HG02763 (cell line): ENCODE measurements at regions not wholly inside any gene's neighbourhood (a gene's known extent, or its start where the extent isn't known, plus 50 kb on each side); places are given as distances from the start of the nearest gene placed in this dataset.
A peak's percentile ranks its signal among the peaks of the same experiment; 100 is the strongest.
"Not testable (repeated sequence)": the region's sequence is repeated elsewhere in the genome, so short reads cannot be mapped to it uniquely, and the experiment has no call there.

ENCODE experiments used
- ATAC-seq: cut with Tn5 transposase; IDR thresholded peaks from one replicate; pipeline ENCODE4 v1.9.1; 2021; ENCODE audit warnings: mild to moderate bottlenecking, moderate library complexity; ENCODE audit not compliant: unreplicated experiment

GRCh38 chr7:120052884-120053382 lies 220.0 kb upstream of the KCND2 start:
- no peak for ATAC-seq

GRCh38 chr7:120053390-120053961 lies 219.5 kb upstream of the KCND2 start:
- no peak for ATAC-seq

- no peak for ATAC-seq
Observed at GRCh38 chr7:120054376-120055100, 218.4 kb upstream of the KCND2 start.

- no peak for ATAC-seq
Observed at GRCh38 chr7:120055300-120055699, 217.7 kb upstream of the KCND2 start.

GRCh38 chr7:120056227-120056626 lies 216.7 kb upstream of the KCND2 start:
- no peak for ATAC-seq

- no peak for ATAC-seq
Observed at GRCh38 chr7:120059641-120060040, 213.3 kb upstream of the KCND2 start.

- ATAC-seq = no peak
Observed at GRCh38 chr7:120060281-120060680, 212.7 kb upstream of the KCND2 start.

GRCh38 chr7:120060875-120061274 lies 212.1 kb upstream of the KCND2 start:
- no peak for ATAC-seq

GRCh38 chr7:120064565-120064964 lies 208.4 kb upstream of the KCND2 start:
- ATAC-seq = peak; percentile 82

GRCh38 chr7:120066898-120067297 lies 206.1 kb upstream of the KCND2 start:
- ATAC-seq = not testable (repeated sequence)

GRCh38 chr7:120070201-120070600 lies 202.8 kb upstream of the KCND2 start:
- ATAC-seq = no peak

GRCh38 chr7:120077777-120078176 lies 195.2 kb upstream of the KCND2 start:
- no peak for ATAC-seq

GRCh38 chr7:120079022-120079421 lies 194.0 kb upstream of the KCND2 start:
- no peak for ATAC-seq

- no peak for ATAC-seq
Observed at GRCh38 chr7:120079704-120080103, 193.3 kb upstream of the KCND2 start.

- not testable (repeated sequence) for ATAC-seq
Observed at GRCh38 chr7:120086468-120086867, 186.5 kb upstream of the KCND2 start.

GRCh38 chr7:120089968-120090367 lies 183.0 kb upstream of the KCND2 start:
- no peak for ATAC-seq

- no peak for ATAC-seq
Observed at GRCh38 chr7:120091807-120092206, 181.2 kb upstream of the KCND2 start.

- ATAC-seq = no peak
Observed at GRCh38 chr7:120097020-120097419, 176.0 kb upstream of the KCND2 start.

GRCh38 chr7:120097774-120098173 lies 175.2 kb upstream of the KCND2 start:
- ATAC-seq = no peak

- no peak for ATAC-seq
Observed at GRCh38 chr7:120108376-120108775, 164.6 kb upstream of the KCND2 start.

- ATAC-seq = no peak
Observed at GRCh38 chr7:120110169-120110568, 162.8 kb upstream of the KCND2 start.

GRCh38 chr7:120114626-120115025 lies 158.3 kb upstream of the KCND2 start:
- no peak for ATAC-seq

- no peak for ATAC-seq
Observed at GRCh38 chr7:120123528-120123927, 149.4 kb upstream of the KCND2 start.
